HCT116 (cell line): ENCODE measurements at regions not wholly inside any gene's neighbourhood (a gene's known extent, or its start where the extent isn't known, plus 50 kb on each side); places are given as distances from the start of the nearest gene placed in this dataset.

ENCODE experiments used
- ATAC-seq: fragments of 200-7000 bp; cut with Tn5 transposase; 2 replicates; pipeline ENCODE4 v1.9.1; 2020; ENCODE audit warnings: mild to moderate bottlenecking, moderate library complexity
- BruUV-seq: library from RNA; stranded (reverse); fragments of 400-500 nt; replicated peaks from 2 replicates; lab custom pipeline; 2021; lab: Mats Ljungman, UMichigan
- CTCF ChIA-PET: fragments of 300-600 bp; sonication (Branson Sonifier 250); formaldehyde crosslinking; loops from one replicate; lab custom pipeline; 2021; ENCODE audit warnings: antibody characterized with exemption; lab: Charles Lee
- POLR2A ChIA-PET: fragments of 300-600, 350-600 bp; sonication (Branson Sonifier 250); formaldehyde crosslinking; loops from one replicate; lab custom pipeline; 2021; ENCODE audit warnings: antibody characterized with exemption; lab: Charles Lee
- RAD21 ChIA-PET, 2 experiments: fragments of 300-600 bp; sonication (Branson Sonifier 250); formaldehyde crosslinking; loops; one replicate each; lab custom pipeline; 2023; ENCODE audit warnings: low total read pairs in 2 of 2; ENCODE audit not compliant: uncharacterized antibody in 2 of 2, unreplicated experiment in 2 of 2, low non-redundant PET in 1 of 2; lab: Charles Lee
- DNase-seq: peaks from one replicate; pipeline ENCODE4 v3.0.0-alpha.2; 2010; ENCODE audit warnings: low read depth, low spot score
- H2AFZ ChIP-seq: fragments of 200-600 bp; shearing (Covaris generic), sonication (generic); 2 replicates; pipeline ENCODE4 v1.6.1; 2017; ENCODE audit warnings: low read depth, mixed run types, mixed read lengths, antibody characterized with exemption, low read length; ENCODE audit not compliant: poor library complexity, severe bottlenecking
- H3K27ac ChIP-seq: 2 replicates; pipeline ENCODE4 v1.5.1; 2012; ENCODE audit warnings: low read depth, low read length
- H3K27me3 ChIP-seq: fragments of 200-600 bp; sonication (generic); 2 replicates; pipeline ENCODE4 v1.6.1; 2016; ENCODE audit warnings: mixed run types, low read length, mixed read lengths; ENCODE audit not compliant: insufficient read depth
- H3K36me3 ChIP-seq, 2 experiments: fragments of 200-500 bp in 1 of 2; fragments of 200-600 bp in 1 of 2; sonication (Bioruptor generic) in 1 of 2; sonication (generic) in 1 of 2; 2 replicates each; pipeline versions ENCODE4 v1.5.1 to v1.6.1; 2014 to 2016; ENCODE audit warnings: low read length in 2 of 2, inconsistent platforms in 1 of 2, mixed read lengths in 1 of 2, mixed run types in 1 of 2; ENCODE audit not compliant: insufficient read depth in 2 of 2, control insufficient read depth in 1 of 2
- H3K4me1 ChIP-seq, 2 experiments: fragments of 200-600 bp in 1 of 2; sonication (generic) in 1 of 2; 2 replicates each; pipeline versions ENCODE4 v1.5.1 to v1.6.1; 2012 to 2017; ENCODE audit warnings: low read length in 2 of 2, inconsistent platforms in 1 of 2, mild to moderate bottlenecking in 1 of 2, mixed read lengths in 1 of 2, mixed run types in 1 of 2, moderate library complexity in 1 of 2; ENCODE audit not compliant: insufficient read depth in 2 of 2, control insufficient read depth in 1 of 2
- H3K4me2 ChIP-seq: fragments of 200-600 bp; sonication (generic); 2 replicates; pipeline ENCODE4 v1.6.1; 2017; ENCODE audit warnings: mixed run types, low read length, mixed read lengths
- H3K4me3 ChIP-seq, 2 experiments: fragments of 200-600 bp in 1 of 2; sonication (generic) in 1 of 2; replicated peaks in 1 of 2; 2 replicates each; pipeline ENCODE4 v1.5.1; 2011 to 2016; ENCODE audit warnings: low read length in 2 of 2, control low read depth in 1 of 2, low read depth in 1 of 2, mild to moderate bottlenecking in 1 of 2, mixed read lengths in 1 of 2, mixed run types in 1 of 2
- H3K79me2 ChIP-seq: fragments of 200-600 bp; sonication (generic); 2 replicates; pipeline ENCODE4 v1.6.1; 2017; ENCODE audit warnings: mild to moderate bottlenecking, mixed run types, low read length, moderate library complexity, mixed read lengths; ENCODE audit not compliant: insufficient read depth
- H3K9ac ChIP-seq: fragments of 200-600 bp; sonication (generic); 2 replicates; pipeline ENCODE4 v1.6.1; 2016; ENCODE audit warnings: low read length, mixed read lengths
- H3K9me2 ChIP-seq: fragments of 200-600 bp; sonication (generic), shearing (Covaris generic); 2 replicates; pipeline ENCODE4 v1.6.1; 2017; ENCODE audit warnings: mixed run types, mild to moderate bottlenecking, moderate library complexity; ENCODE audit not compliant: insufficient read depth
- H3K9me3 ChIP-seq, 2 experiments: fragments of 200-500 bp in 1 of 2; fragments of 200-600 bp in 1 of 2; sonication (Bioruptor generic) in 1 of 2; sonication (generic) in 1 of 2; 2 replicates each; pipeline ENCODE4 v1.6.1; 2014 to 2017; ENCODE audit warnings: low read length in 2 of 2, mixed read lengths in 2 of 2, inconsistent platforms in 1 of 2, low read depth in 1 of 2, mild to moderate bottlenecking in 1 of 2, mixed run types in 1 of 2, moderate library complexity in 1 of 2; ENCODE audit not compliant: control insufficient read depth in 1 of 2, insufficient read depth in 1 of 2
- H4K20me1 ChIP-seq: fragments of 200-600 bp; sonication (generic), shearing (Covaris generic); 2 replicates; pipeline ENCODE4 v1.6.1; 2017; ENCODE audit warnings: mixed run types, mild to moderate bottlenecking, moderate library complexity; ENCODE audit not compliant: insufficient read depth
- ATF3 ChIP-seq: IDR thresholded peaks from 2 replicates; pipeline ENCODE4 v1.6.1; 2012
- CBX3 ChIP-seq: IDR thresholded peaks from 2 replicates; pipeline ENCODE4 v1.6.1; 2012; ENCODE audit warnings: low read depth
- CEBPB ChIP-seq: IDR thresholded peaks from 2 replicates; pipeline ENCODE4 v1.6.1; 2012; ENCODE audit warnings: low read depth
- CTCF ChIP-seq, 3 experiments: fragments of 200-600 bp in 1 of 3; sonication (generic) in 1 of 3; IDR thresholded peaks in 2 of 3; conservative IDR thresholded peaks in 1 of 3; 2 replicates each; pipeline ENCODE4 v1.5.1; 2012 to 2017; ENCODE audit warnings: low read depth in 2 of 3, low read length in 2 of 3, antibody characterized with exemption in 1 of 3, borderline replicate concordance in 1 of 3, control low read depth in 1 of 3, mild to moderate bottlenecking in 1 of 3, mixed read lengths in 1 of 3, mixed run types in 1 of 3, moderate library complexity in 1 of 3; ENCODE audit not compliant: insufficient read depth in 1 of 3
- ELF1 ChIP-seq: IDR thresholded peaks from 2 replicates; pipeline ENCODE4 v1.6.1; 2012; ENCODE audit warnings: low read depth, borderline replicate concordance
- REST ChIP-seq: IDR thresholded peaks from 2 replicates; pipeline ENCODE4 v1.6.1; 2012; ENCODE audit warnings: low read depth
- SP1 ChIP-seq: IDR thresholded peaks from 2 replicates; pipeline ENCODE4 v1.6.1; 2012; ENCODE audit warnings: low read depth
- YY1 ChIP-seq: IDR thresholded peaks from 2 replicates; pipeline ENCODE4 v1.6.1; 2011; ENCODE audit warnings: low read length, low read depth, moderate library complexity, mild to moderate bottlenecking; ENCODE audit not compliant: insufficient replicate concordance; ENCODE audit errors: extremely low read depth
- intact Hi-C: fragments of 100-400 bp; cut with micrococcal nuclease; formaldehyde crosslinking; loops from 2 replicates; pipeline ENCODE4 v1.10.0; 2022

- ChIA-PET POLR2A (no interaction called here), RAD21 (no interaction called here), CTCF (no interaction called here)
- Histone ChIP-seq H4K20me1 (no peaks in the 10 kb centered on the region), H3K4me1 (no peaks in the 10 kb centered on the region), H3K9me2 (no peaks in the 10 kb centered on the region), H3K4me2 (no peak overlapping the region), H3K4me3 (no peak overlapping the region), H3K27ac (no peak overlapping the region), H3K9ac (no peak overlapping the region), H3K36me3 (no peaks in the 10 kb centered on the region), H2AFZ (no peak overlapping the region), H3K79me2 (no peaks in the 10 kb centered on the region), H3K9me3 (no peaks in the 10 kb centered on the region), H3K27me3 (no peaks in the 10 kb centered on the region)
- DNase-seq: no peak
- TF ChIP-seq REST (no peak), ATF3 (no peak), CTCF (IDR thresholded peaks at IDR 0.05 in 2 of 3, conservative IDR thresholded peaks at IDR 0.05 in 1 of 3; ENCODE audit: borderline replicate concordance in 1 of 3, insufficient read depth in 1 of 3, low read depth in 2 of 3, low read length in 2 of 3) (no peak), SP1 (no peak), CEBPB (no peak), YY1 (no peak), CBX3 (no peak), ELF1 (no peak)
- intact Hi-C loops: no loop called here
- BruUV-seq: no TSS peak
- no peak for ATAC-seq
These were observed 67.0 kb upstream of the VCX start for GRCh38 chrX:7775987-7776386.
